Liver (tissue), 7 donors: ENCODE measurements at regions not wholly inside any gene's neighbourhood (a gene's known extent, or its start where the extent isn't known, plus 50 kb on each side); places are given as distances from the start of the nearest gene placed in this dataset.

Experiments used
- DNase-seq: peaks from one replicate; pipeline ENCODE4 v3.0.0-alpha.2; 2017; ENCODE audit warnings: low spot score
- H3K27ac ChIP-seq, 2 donors: one replicate each; pipeline ENCODE4 v1.7.0; 2013; ENCODE audit warnings: inconsistent platforms in 2 of 2, low read length in 2 of 2, control low read depth in 1 of 2, low read depth in 1 of 2, mild to moderate bottlenecking in 1 of 2
- H3K27me3 ChIP-seq, 4 donors: one replicate each; pipeline versions ENCODE4 v1.6.1 to v1.7.0; 2013; ENCODE audit warnings: low read length in 3 of 4, inconsistent platforms in 1 of 4, mild to moderate bottlenecking in 1 of 4, moderate library complexity in 1 of 4; ENCODE audit not compliant: control insufficient read depth in 4 of 4, insufficient read depth in 4 of 4
- H3K36me3 ChIP-seq, 4 donors: one replicate each; pipeline versions ENCODE4 v1.6.1 to v1.7.0; 2013; ENCODE audit warnings: low read length in 3 of 4, mild to moderate bottlenecking in 3 of 4, low read depth in 1 of 4, moderate library complexity in 1 of 4; ENCODE audit not compliant: control insufficient read depth in 4 of 4, insufficient read depth in 3 of 4
- H3K4me1 ChIP-seq, 4 donors: one replicate each; pipeline versions ENCODE4 v1.6.1 to v1.7.0; 2013; ENCODE audit warnings: low read length in 3 of 4, mild to moderate bottlenecking in 3 of 4, moderate library complexity in 1 of 4; ENCODE audit not compliant: control insufficient read depth in 4 of 4, insufficient read depth in 4 of 4
- H3K4me3 ChIP-seq, 3 donors: one replicate each; pipeline versions ENCODE4 v1.6.1 to v1.7.0; 2013; ENCODE audit warnings: low read length in 3 of 3, control low read depth in 1 of 3, low read depth in 1 of 3, mild to moderate bottlenecking in 1 of 3
- H3K9ac ChIP-seq, 2 donors: one replicate each; pipeline ENCODE4 v1.7.0; 2013; ENCODE audit warnings: low read length in 2 of 2, mild to moderate bottlenecking in 2 of 2, moderate library complexity in 2 of 2, control low read depth in 1 of 2, low read depth in 1 of 2
- H3K9me3 ChIP-seq, 4 donors: one replicate each; pipeline versions ENCODE4 v1.6.1 to v1.7.0; 2013; ENCODE audit warnings: low read length in 3 of 4; ENCODE audit not compliant: control insufficient read depth in 4 of 4
- EGR1 ChIP-seq, 2 donors: IDR thresholded peaks; 2 replicates each; pipeline ENCODE4 v1.6.1; 2016 to 2018; ENCODE audit warnings: antibody characterized with exemption in 2 of 2, low read depth in 2 of 2
- FOXA1 ChIP-seq: IDR thresholded peaks from 2 replicates; pipeline ENCODE4 v1.6.1; 2016; ENCODE audit warnings: antibody characterized with exemption
- FOXA2 ChIP-seq: IDR thresholded peaks from 2 replicates; pipeline ENCODE4 v1.6.1; 2016; ENCODE audit warnings: antibody characterized with exemption
- GABPA ChIP-seq, 2 donors: IDR thresholded peaks in 1 of 2; conservative IDR thresholded peaks in 1 of 2; 2 replicates each; pipeline ENCODE4 v1.6.1; 2016; ENCODE audit warnings: antibody characterized with exemption in 2 of 2, mild to moderate bottlenecking in 1 of 2, moderate library complexity in 1 of 2
- HNF4A ChIP-seq, 2 donors: conservative IDR thresholded peaks; 2 replicates each; pipeline ENCODE4 v1.6.1; 2016; ENCODE audit warnings: antibody characterized with exemption in 2 of 2, mild to moderate bottlenecking in 2 of 2
- HNF4G ChIP-seq: IDR thresholded peaks from 2 replicates; pipeline ENCODE4 v1.6.1; 2016; ENCODE audit warnings: antibody characterized with exemption
- JUND ChIP-seq, 2 donors: IDR thresholded peaks; 2 replicates each; pipeline ENCODE4 v1.6.1; 2016; ENCODE audit warnings: antibody characterized with exemption in 2 of 2
- REST ChIP-seq: IDR thresholded peaks from 2 replicates; pipeline ENCODE4 v1.6.1; 2016; ENCODE audit warnings: antibody characterized with exemption, mild to moderate bottlenecking
- SP1 ChIP-seq: IDR thresholded peaks from 2 replicates; pipeline ENCODE4 v1.6.1; 2018; ENCODE audit warnings: antibody characterized with exemption, mild to moderate bottlenecking
- TAF1 ChIP-seq: conservative IDR thresholded peaks from 2 replicates; pipeline ENCODE4 v1.6.1; 2016; ENCODE audit warnings: antibody characterized with exemption, mild to moderate bottlenecking
- YY1 ChIP-seq: IDR thresholded peaks from 2 replicates; pipeline ENCODE4 v1.6.1; 2016; ENCODE audit warnings: antibody characterized with exemption, mild to moderate bottlenecking
- ZBTB33 ChIP-seq: IDR thresholded peaks from 2 replicates; pipeline ENCODE4 v1.6.1; 2016; ENCODE audit warnings: antibody characterized with exemption
- WGBS: extraction: QIAGEN DNeasy Blood & Tissue Kit; methylation state at CpG from one replicate; pipeline ENCODE4 v1.1.7; 2013; 5-methylcytosine and 5-hydroxymethylcytosine counted together
- donor health status: healthy.
- donor health status: healthy.
- donor health status: healthy.
- donor health status: healthy.

- H3K27ac ChIP-seq, result no peak overlapping the region
- no peak overlapping the region for H3K4me3 ChIP-seq
- peaks cover 0 to 5% (median 0%) of the 10 kb centered on the region in 4 donors for H3K36me3 ChIP-seq
- H3K4me1 ChIP-seq, result peaks cover 0 to 6% (median 2%) of the 10 kb centered on the region in 4 donors
- H3K9me3 ChIP-seq, result no peaks in the 10 kb centered on the region
- H3K9ac ChIP-seq, result no peak overlapping the region
- TF ChIP-seq TAF1, result no peak
- TF ChIP-seq HNF4A (conservative IDR thresholded peaks at IDR 0.05), result no peak
- TF ChIP-seq YY1, result no peak
- TF ChIP-seq REST, result no peak
- no peak for TF ChIP-seq GABPA (IDR thresholded peaks at IDR 0.05 in 1 of 2, conservative IDR thresholded peaks at IDR 0.05 in 1 of 2)
- TF ChIP-seq EGR1 (IDR thresholded peaks at IDR 0.05; ENCODE audit: low read depth in 2 of 2), result no peak
- TF ChIP-seq FOXA2, result no peak
- DNase-seq, result no peak
- 91% methylated on average over 9 of the region's 9 CpGs for WGBS
- H3K27me3 ChIP-seq, result no peaks in the 10 kb centered on the region
Measured at GRCh38 chr19:7417671-7418324, 69.1 kb downstream of the ARHGEF18 start.

GRCh38 chr19:7418596-7418995 lies 69.9 kb downstream of the ARHGEF18 start:
- no peak overlapping the region for H3K4me3 ChIP-seq
- H3K27ac ChIP-seq, result no peak overlapping the region
- WGBS, result 89% methylated on average over 9 of the region's 9 CpGs
- no peaks in the 10 kb centered on the region for H3K9me3 ChIP-seq
- H3K27me3 ChIP-seq, result no peaks in the 10 kb centered on the region
- peaks cover 0 to 5% (median 0%) of the 10 kb centered on the region in 4 donors for H3K36me3 ChIP-seq
- H3K9ac ChIP-seq, result no peak overlapping the region
- H3K4me1 ChIP-seq, result peaks cover 0 to 6% (median 2%) of the 10 kb centered on the region in 4 donors
- TF ChIP-seq ZBTB33 (no peak), TAF1 (no peak), FOXA1 (no peak), HNF4G (no peak), JUND (IDR thresholded peaks at IDR 0.05) (no peak)
- no peak for DNase-seq

- 98% methylated on average over 12 of the region's 12 CpGs for WGBS
- H3K4me3 ChIP-seq, result no peak overlapping the region
- H3K4me1 ChIP-seq, result peaks cover 0 to 6% (median 2%) of the 10 kb centered on the region in 4 donors
- H3K27ac ChIP-seq, result no peak overlapping the region
- no peaks in the 10 kb centered on the region for H3K9me3 ChIP-seq
- H3K36me3 ChIP-seq, result peaks cover 0 to 5% (median 0%) of the 10 kb centered on the region in 4 donors
- H3K9ac ChIP-seq, result no peak overlapping the region
- TF ChIP-seq SP1, result no peak
- no peak for TF ChIP-seq EGR1 (IDR thresholded peaks at IDR 0.05; ENCODE audit: low read depth in 2 of 2)
- no peak for DNase-seq
- H3K27me3 ChIP-seq, result no peaks in the 10 kb centered on the region
Measured at GRCh38 chr19:7419153-7419552, 69.7 kb downstream of the PEX11G start.
